ENCODE measurements at regions not wholly inside any gene's neighbourhood (a gene's known extent, or its start where the extent isn't known, plus 50 kb on each side); places are given as distances from the start of the nearest gene placed in this dataset.

GRCh38 chr11:92540096-92540495, 315.5 kb downstream of the FAT3 start:
- DNase-seq (ENCODE audit: low read depth): no peak
- TF ChIP-seq, protein P1, sequence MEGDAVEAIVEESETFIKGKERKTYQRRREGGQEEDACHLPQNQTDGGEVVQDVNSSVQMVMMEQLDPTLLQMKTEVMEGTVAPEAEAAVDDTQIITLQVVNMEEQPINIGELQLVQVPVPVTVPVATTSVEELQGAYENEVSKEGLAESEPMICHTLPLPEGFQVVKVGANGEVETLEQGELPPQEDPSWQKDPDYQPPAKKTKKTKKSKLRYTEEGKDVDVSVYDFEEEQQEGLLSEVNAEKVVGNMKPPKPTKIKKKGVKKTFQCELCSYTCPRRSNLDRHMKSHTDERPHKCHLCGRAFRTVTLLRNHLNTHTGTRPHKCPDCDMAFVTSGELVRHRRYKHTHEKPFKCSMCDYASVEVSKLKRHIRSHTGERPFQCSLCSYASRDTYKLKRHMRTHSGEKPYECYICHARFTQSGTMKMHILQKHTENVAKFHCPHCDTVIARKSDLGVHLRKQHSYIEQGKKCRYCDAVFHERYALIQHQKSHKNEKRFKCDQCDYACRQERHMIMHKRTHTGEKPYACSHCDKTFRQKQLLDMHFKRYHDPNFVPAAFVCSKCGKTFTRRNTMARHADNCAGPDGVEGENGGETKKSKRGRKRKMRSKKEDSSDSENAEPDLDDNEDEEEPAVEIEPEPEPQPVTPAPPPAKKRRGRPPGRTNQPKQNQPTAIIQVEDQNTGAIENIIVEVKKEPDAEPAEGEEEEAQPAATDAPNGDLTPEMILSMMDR (IDR thresholded peaks at IDR 0.05; ENCODE audit: low read depth, low read length, missing control alignments): no peak
- in situ Hi-C loops (cut with HindIII; ENCODE audit: low sequenced_read_pairs): no loop called here
- H3K4me3 ChIP-seq (ENCODE audit: low read depth, low read length): no peak overlapping the region

GRCh38 chr11:92545906-92546471, 321.4 kb downstream of the FAT3 start:
- in situ Hi-C loops (cut with HindIII; ENCODE audit: low sequenced_read_pairs): no loop called here
- TF ChIP-seq, protein P1 (IDR thresholded peaks at IDR 0.05; ENCODE audit: low read depth, low read length, missing control alignments): no peak
- no peak overlapping the region for H3K4me3 ChIP-seq (ENCODE audit: low read depth, low read length)
- DNase-seq (ENCODE audit: low read depth): no peak

GRCh38 chr11:92546603-92547002, 322.0 kb downstream of the FAT3 start:
- H3K4me3 ChIP-seq (ENCODE audit: low read depth, low read length): no peak overlapping the region
- TF ChIP-seq, protein P1 (IDR thresholded peaks at IDR 0.05; ENCODE audit: low read depth, low read length, missing control alignments): no peak
- DNase-seq (ENCODE audit: low read depth): no peak
- in situ Hi-C loops (cut with HindIII; ENCODE audit: low sequenced_read_pairs): no loop called here

GRCh38 chr11:92550411-92550810, 325.8 kb downstream of the FAT3 start:
- in situ Hi-C loops (cut with HindIII; ENCODE audit: low sequenced_read_pairs): no loop called here
- TF ChIP-seq, protein P1 (IDR thresholded peaks at IDR 0.05; ENCODE audit: low read depth, low read length, missing control alignments): no peak
- DNase-seq (ENCODE audit: low read depth): no peak
- no peak overlapping the region for H3K4me3 ChIP-seq (ENCODE audit: low read depth, low read length)

GRCh38 chr11:92550871-92551270, 326.3 kb downstream of the FAT3 start:
- in situ Hi-C loops (cut with HindIII; ENCODE audit: low sequenced_read_pairs): no loop called here
- no peak overlapping the region for H3K4me3 ChIP-seq (ENCODE audit: low read depth, low read length)
- no peak for DNase-seq (ENCODE audit: low read depth)
- TF ChIP-seq, protein P1 (IDR thresholded peaks at IDR 0.05; ENCODE audit: low read depth, low read length, missing control alignments): no peak

DNA sequence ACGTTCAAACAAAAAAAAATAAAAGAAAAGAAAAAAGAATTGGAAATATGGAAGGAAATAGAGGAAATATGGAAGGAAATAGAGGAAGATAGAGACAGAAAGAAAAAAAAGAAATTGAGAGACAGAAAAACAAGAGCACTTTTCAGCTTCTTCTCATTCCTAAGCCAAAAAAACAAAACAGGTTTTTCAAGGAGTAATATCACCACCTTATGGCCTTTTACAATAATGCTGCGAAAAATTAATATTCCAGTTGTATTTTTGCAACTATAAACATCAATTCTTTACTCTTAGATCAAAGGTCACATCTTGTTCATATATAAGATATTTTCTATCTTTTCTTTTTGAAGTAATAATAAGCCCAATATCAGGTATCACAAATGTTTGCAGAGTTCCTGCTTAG, 328.3 kb downstream of the FAT3 start:
- TF ChIP-seq, protein P1 (IDR thresholded peaks at IDR 0.05; ENCODE audit: low read depth, low read length, missing control alignments): no peak
- in situ Hi-C loops (cut with HindIII; ENCODE audit: low sequenced_read_pairs): no loop called here

More for the DNA sequence above, 328.3 kb downstream of the FAT3 start:
- DNase-seq (ENCODE audit: low read depth): no peak
- no peak overlapping the region for H3K4me3 ChIP-seq (ENCODE audit: low read depth, low read length)
